Mucosa of stomach (tissue), 1 donor: ENCODE measurements at regions not wholly inside any gene's neighbourhood (a gene's known extent, or its start where the extent isn't known, plus 50 kb on each side); places are given as distances from the start of the nearest gene placed in this dataset.
"Not testable (repeated sequence)": the region's sequence is repeated elsewhere in the genome, so short reads cannot be mapped to it uniquely, and the experiment has no call there.

Experiments
- H3K27me3 ChIP-seq: one replicate; pipeline ENCODE4 v1.7.0; 2013; ENCODE audit warnings: mild to moderate bottlenecking, low read length; ENCODE audit not compliant: control insufficient read depth, insufficient read depth
- H3K36me3 ChIP-seq: one replicate; pipeline ENCODE4 v1.7.0; 2013; ENCODE audit warnings: low read length; ENCODE audit not compliant: control insufficient read depth, insufficient read depth
- H3K4me1 ChIP-seq: one replicate; pipeline ENCODE4 v1.7.0; 2013; ENCODE audit warnings: mild to moderate bottlenecking, low read length; ENCODE audit not compliant: control insufficient read depth, insufficient read depth
- H3K4me3 ChIP-seq: one replicate; pipeline ENCODE4 v1.7.0; 2013; ENCODE audit warnings: low read length
- H3K9ac ChIP-seq: one replicate; pipeline ENCODE4 v1.7.0; 2013; ENCODE audit warnings: mild to moderate bottlenecking, low read length, moderate library complexity
- H3K9me3 ChIP-seq: one replicate; pipeline ENCODE4 v1.7.0; 2013; ENCODE audit warnings: mild to moderate bottlenecking, low read length, moderate library complexity; ENCODE audit not compliant: control insufficient read depth
- donor health status: Pancreatic carcinoma.

DNA sequence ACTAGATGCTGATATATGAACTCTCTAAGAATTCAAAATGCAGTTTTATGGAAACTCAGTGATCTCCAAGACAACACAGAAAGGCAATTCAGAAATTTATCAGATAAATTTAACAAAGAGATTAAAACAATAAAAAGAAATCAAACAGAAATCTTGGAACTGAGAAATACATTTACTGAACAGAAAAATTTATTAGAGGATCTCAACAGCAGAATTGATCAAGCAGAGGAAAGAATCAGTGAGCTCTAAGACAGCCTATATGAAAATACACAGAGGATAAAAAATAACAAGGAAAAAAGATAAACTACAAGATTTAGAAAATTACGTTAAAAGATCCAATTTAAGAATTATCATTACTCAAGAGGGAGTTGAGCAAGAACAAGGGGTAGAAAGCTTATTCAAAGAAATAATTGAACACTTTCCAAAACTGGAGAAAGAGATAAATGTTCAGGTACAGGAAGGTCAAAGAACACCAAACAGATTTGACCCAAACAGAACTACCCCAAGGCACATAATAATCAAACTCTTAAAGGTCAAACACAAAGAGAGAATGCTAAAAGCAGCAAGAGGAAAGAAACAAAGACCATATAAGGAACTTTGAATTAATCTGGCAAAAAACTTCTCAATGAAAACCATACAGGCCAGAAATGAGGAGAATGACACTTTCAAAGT, 103.1 kb downstream of the APIP start:
- Histone ChIP-seq H3K9ac (no peak overlapping the region), H3K4me3 (no peak overlapping the region), H3K27me3 (no peaks in the 10 kb centered on the region), H3K36me3 (no peaks in the 10 kb centered on the region), H3K4me1 (peaks cover 9% of the 10 kb centered on the region), H3K9me3 (no peaks in the 10 kb centered on the region)

DNA sequence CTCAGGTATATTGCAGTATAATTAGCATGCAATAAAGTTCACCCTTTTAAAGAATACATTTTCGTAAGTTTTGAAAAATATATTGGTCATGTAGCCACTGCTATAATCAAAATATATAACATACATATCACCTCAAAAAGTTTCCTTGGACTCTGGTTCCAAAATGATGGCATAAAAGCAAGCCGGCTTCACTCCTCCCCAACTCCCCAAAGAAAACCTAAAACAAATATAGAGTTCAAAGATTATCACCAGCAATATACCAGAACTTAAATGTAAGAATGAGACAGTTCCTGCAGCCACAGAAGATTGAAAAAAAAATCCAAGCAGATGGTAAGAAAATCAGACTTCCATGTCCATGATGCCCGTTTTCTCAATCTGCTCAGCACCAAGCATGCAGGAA, 104.3 kb downstream of the APIP start:
- Histone ChIP-seq H3K27me3 (no peaks in the 10 kb centered on the region), H3K36me3 (no peaks in the 10 kb centered on the region), H3K9me3 (no peaks in the 10 kb centered on the region), H3K9ac (no peak overlapping the region), H3K4me3 (no peak overlapping the region), H3K4me1 (peaks cover 12% of the 10 kb centered on the region)

DNA sequence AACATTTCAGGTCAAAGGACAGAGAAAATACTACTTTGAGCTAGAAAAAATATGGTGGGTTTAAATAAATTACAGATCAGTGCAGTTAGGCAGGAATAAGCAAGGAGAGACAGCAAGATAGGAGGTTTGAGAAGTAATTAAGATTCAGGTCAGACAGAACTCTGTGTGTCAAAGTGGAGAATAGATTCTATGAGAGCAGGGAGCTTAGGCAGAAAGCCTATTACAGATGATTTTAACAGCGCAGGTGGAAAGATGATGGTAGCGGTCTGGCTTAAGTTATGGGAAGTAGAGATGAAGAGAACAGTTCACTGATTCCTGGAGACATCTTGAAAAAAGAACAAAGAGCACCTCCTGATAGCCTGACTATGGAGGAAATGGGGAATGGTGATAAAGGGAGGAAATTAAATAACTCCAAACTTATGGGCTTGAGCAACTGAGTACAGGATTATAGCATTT, 106.0 kb downstream of the APIP start:
- Histone ChIP-seq H3K9me3 (no peaks in the 10 kb centered on the region), H3K4me3 (no peak overlapping the region), H3K9ac (no peak overlapping the region), H3K4me1 (peaks cover 14% of the 10 kb centered on the region), H3K36me3 (no peaks in the 10 kb centered on the region), H3K27me3 (no peaks in the 10 kb centered on the region)

DNA sequence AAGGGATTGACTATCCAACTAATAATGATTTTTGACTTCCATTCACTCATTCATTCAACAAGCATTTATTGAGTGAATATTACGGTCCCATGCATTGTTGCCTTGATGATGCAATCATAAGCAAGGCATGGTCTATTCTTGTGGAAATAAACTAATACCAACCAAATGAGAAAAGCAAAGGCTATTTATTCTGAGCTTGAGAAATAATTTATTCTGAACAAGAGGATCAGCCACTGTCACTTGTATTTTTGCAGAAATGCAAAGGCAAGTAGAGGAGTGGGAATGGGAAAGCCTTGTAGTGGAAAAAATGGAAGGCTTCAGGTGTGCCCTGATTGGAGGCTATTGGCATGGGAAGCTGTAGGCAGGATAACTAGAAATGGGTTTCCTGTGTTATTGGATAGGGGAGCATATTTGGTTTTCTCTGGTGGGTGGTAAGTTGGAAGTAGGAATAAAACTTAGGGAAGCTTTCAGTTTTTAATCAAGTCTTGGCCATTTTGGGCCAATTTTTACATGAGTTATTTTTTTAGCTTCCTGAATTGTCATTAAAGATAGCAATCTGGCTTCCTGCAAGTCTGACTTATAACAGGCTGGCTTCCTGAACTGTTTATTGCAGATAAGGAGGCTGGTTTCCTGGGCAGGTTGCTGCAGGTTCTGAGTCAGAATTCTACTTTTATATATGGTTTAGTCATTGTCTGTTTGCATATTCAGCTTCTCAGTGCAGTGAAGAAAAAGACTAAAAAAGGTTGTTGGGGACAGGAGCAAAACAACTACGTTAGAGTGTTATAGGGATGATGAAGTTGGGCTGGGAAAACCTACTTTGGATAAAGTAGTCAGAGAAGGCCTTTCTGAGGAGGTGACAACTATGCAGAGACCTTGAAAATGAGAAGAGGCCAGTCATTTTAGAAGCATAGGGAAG, 106.7 kb downstream of the APIP start:
- Histone ChIP-seq H3K27me3 (no peaks in the 10 kb centered on the region), H3K9ac (no peak overlapping the region), H3K4me3 (no peak overlapping the region), H3K9me3 (no peaks in the 10 kb centered on the region), H3K36me3 (no peaks in the 10 kb centered on the region), H3K4me1 (peaks cover 14% of the 10 kb centered on the region)

DNA sequence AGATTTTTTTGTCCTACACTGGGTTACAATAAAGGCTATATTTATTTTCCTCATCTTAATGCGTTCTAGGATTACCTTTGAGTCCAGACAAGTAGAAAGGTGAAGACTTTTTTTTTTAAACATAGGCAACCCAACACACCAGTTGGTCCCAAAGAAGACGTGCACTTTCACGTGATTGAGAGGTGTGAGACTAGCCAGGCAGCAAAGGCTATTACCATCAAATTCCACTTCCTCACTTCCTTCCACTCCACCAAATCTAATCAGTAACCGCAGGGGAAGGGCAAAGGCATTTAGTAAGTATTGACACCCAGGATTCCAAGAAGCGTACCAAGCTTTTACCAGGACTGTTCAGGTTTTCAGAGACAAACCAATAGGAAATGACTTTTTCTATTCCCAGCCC, 109.3 kb downstream of the APIP start:
- no peaks in the 10 kb centered on the region for H3K9me3 ChIP-seq
- peaks cover 14% of the 10 kb centered on the region for H3K4me1 ChIP-seq
- no peaks in the 10 kb centered on the region for H3K27me3 ChIP-seq
- no peaks in the 10 kb centered on the region for H3K36me3 ChIP-seq
- H3K4me3 ChIP-seq = no peak overlapping the region
- H3K9ac ChIP-seq = no peak overlapping the region

DNA sequence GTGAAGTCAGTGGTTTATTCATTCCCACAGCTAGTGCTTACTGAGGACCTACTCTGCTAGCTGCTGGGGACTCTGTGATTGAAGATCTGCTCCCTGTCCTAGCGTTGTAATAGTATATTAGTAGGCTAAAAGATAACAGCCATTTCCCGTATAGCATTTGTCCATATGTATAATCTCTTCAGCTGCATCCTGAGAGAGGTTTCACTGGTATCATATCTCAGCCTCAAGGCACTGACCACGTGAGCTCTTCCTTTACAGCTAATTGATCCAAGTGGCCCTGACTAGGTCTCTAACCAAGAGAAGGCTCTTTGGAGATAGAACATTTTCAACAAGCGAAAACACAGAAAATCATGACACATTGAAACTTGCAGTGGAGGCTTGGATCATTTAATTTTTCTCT, 110.2 kb downstream of the APIP start:
- Histone ChIP-seq H3K36me3 (no peaks in the 10 kb centered on the region), H3K27me3 (no peaks in the 10 kb centered on the region), H3K4me3 (no peak overlapping the region), H3K4me1 (peaks cover 14% of the 10 kb centered on the region), H3K9ac (no peak overlapping the region), H3K9me3 (no peaks in the 10 kb centered on the region)

DNA sequence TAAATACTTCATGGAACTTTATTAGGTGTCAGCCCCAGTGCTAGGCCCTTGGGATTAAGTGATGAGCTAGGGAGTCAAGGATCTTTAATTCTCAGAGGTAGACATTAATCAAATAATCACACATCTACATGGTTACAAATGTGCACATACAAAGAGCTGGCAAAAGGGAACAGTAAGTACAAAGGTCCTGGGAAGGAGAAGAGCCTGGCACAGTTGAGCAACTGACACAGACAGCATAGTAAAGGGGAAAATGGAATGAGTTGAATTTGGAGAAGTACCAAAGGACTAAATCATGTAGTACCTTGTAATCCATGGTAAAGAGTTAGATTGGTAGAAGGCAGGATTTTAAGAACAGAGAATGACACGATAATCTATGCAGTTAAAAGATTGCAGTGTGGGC, 116.3 kb downstream of the APIP start:
- Histone ChIP-seq H3K27me3 (no peaks in the 10 kb centered on the region), H3K9ac (no peak overlapping the region), H3K4me3 (no peak overlapping the region), H3K36me3 (no peaks in the 10 kb centered on the region), H3K4me1 (peaks cover 9% of the 10 kb centered on the region), H3K9me3 (no peaks in the 10 kb centered on the region)

DNA sequence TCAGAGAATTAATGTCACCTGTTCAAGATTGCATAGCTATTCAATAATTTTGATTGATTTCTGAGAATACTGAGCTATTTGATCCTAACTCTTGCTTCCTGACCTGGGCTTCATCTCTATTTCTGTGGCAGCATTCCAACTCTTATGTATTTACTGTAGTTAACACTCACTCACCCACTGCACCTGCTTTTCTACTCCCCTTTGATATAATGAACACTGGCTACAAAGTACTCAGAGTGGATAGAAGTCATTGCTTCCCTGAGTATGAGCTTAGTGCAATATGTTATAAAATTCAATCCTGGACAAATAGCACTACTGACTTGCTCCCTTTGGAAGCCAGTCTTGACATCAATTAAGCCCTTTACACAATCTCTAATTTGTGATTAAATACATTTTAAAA, 117.2 kb downstream of the APIP start:
- no peak overlapping the region for H3K4me3 ChIP-seq
- no peak overlapping the region for H3K9ac ChIP-seq
- no peaks in the 10 kb centered on the region for H3K36me3 ChIP-seq
- H3K4me1 ChIP-seq = peaks cover 9% of the 10 kb centered on the region
- H3K9me3 ChIP-seq = no peaks in the 10 kb centered on the region
- H3K27me3 ChIP-seq = no peaks in the 10 kb centered on the region

DNA sequence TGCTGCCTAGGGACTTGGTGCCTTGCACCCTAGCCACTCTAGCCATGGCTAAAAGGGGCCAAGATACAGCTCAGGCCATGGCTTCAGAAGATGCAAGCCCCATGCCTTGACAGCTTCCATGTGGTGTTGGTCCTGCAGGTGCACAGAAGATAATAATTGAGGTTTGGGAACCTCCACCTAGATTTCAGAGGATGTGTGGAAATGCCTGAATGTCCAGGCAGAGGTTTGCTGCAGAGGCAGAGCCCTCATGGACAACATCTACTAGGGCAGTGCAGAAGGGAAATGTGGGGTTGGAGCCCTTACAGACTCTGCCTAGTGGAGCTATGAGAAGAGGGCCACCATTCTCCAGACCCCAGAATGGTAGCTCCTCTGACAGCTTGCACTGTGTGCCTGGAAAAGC, 118.7 kb downstream of the APIP start:
- H3K4me3 ChIP-seq, H3K9ac ChIP-seq, H3K27me3 ChIP-seq, H3K9me3 ChIP-seq, H3K36me3 ChIP-seq: not testable (repeated sequence)
- H3K4me1 ChIP-seq = peaks cover 17% of the 10 kb centered on the region

DNA sequence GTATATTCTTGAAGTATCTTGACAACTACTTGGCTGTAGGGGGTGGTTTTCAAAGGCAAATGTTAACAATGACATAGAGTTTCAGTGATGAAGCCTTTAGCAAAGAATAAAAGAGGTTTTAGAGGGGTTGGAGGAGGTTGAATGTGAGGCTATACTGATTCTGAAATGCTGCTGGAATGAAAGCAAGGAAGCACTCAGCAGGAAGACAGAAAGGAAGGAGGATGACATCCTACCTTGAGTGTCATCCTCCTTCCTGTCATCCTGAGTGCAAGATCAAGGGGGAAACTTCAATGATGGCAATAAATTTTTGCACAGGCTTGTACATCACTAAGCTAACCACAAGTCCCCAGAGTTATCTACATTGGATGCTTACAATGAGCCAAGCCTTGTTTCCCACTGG, 120.5 kb downstream of the APIP start:
- no peak overlapping the region for H3K4me3 ChIP-seq
- H3K9ac ChIP-seq = no peak overlapping the region
- peaks cover 30% of the 10 kb centered on the region for H3K4me1 ChIP-seq
- H3K9me3 ChIP-seq = no peaks in the 10 kb centered on the region
- H3K36me3 ChIP-seq = no peaks in the 10 kb centered on the region
- no peaks in the 10 kb centered on the region for H3K27me3 ChIP-seq

DNA sequence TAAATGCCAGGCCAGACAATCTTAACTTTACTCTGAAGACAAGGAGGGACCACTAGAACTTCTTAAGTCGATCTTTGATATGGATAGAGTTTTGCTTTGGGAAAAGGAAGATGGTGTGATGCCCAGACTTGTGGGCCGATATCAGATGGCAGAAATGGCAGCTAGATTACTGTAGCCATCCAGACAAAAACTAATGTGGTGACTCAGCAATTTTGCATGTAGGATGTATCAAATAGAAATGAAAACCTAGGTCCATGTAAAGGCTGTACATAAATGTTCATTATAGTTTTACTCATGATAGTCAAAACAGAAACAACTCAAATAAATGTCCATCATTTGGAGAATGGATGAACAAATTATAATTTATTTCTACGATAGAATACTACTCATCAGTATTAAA, 121.5 kb downstream of the APIP start:
- H3K9ac ChIP-seq = no peak overlapping the region
- H3K9me3 ChIP-seq = no peaks in the 10 kb centered on the region
- H3K4me3 ChIP-seq = no peak overlapping the region
- peaks cover 30% of the 10 kb centered on the region for H3K4me1 ChIP-seq
- H3K36me3 ChIP-seq = no peaks in the 10 kb centered on the region
- no peaks in the 10 kb centered on the region for H3K27me3 ChIP-seq

DNA sequence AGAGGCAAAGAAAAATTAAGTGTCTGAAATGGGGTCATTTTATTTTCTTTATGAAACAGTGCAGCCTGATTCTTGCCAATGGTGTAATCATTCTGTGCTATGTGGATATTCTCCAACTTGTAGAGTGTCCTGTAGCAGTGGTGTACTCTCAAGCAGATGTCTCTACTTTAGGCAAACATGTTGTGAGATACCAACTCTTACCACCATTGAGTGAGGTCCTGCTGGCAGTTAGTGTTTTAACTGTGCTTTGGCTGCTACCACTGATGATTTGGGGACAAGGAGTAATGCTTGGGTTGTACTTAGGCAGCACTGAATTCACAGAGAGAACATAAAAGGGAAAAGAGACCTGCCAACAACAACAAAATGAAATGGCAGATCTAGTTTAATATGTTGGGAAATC, 122.5 kb downstream of the APIP start:
- Histone ChIP-seq H3K4me1 (peaks cover 21% of the 10 kb centered on the region), H3K9me3 (no peaks in the 10 kb centered on the region), H3K4me3 (no peak overlapping the region), H3K9ac (no peak overlapping the region), H3K27me3 (no peaks in the 10 kb centered on the region), H3K36me3 (no peaks in the 10 kb centered on the region)
